ENCODE measurements at regions not wholly inside any gene's neighbourhood (a gene's known extent, or its start where the extent isn't known, plus 50 kb on each side); places are given as distances from the start of the nearest gene placed in this dataset.
"Not testable (repeated sequence)": the region's sequence is repeated elsewhere in the genome, so short reads cannot be mapped to it uniquely, and the experiment has no call there.

DNA sequence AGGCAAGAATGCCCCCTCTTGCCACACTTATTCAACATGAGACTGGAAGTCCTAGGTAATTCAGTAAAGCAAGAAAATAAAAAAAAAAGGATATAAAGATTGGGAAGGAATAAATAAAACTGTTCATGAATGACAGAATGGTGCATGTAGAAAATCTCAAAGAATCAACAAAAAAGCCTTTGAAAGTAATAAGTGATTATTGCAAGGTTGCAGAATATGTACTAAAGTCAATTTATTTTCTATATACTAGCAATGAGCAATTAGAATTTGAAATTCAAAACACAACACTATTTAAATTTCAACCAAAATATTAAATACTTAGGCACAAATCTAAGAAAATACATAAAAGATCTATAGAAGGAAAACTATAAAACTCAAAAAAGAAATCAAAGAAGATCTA, 58.6 kb downstream of the MAGEA10 start:
- DNase-seq: no peak

DNA sequence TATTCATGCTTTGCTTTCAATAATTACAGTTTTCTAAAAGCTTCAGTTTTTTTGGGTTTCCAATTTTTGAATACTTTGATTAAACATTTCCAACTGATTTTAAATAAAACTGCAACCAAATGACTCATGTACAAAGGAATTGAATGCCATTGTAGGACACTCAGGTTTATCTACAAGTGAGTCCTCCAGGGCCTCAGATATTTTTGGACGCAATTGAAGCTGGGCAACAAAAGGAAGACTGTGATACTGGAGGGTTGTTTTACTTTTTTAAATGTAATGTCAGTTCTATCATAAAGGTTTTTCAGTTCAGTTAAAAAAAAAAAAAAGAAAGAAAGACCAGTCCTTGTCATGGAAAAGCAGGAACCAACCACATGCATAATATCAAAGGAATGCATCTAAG, 64.2 kb downstream of the MAGEA10 start:
- no peak for DNase-seq

DNA sequence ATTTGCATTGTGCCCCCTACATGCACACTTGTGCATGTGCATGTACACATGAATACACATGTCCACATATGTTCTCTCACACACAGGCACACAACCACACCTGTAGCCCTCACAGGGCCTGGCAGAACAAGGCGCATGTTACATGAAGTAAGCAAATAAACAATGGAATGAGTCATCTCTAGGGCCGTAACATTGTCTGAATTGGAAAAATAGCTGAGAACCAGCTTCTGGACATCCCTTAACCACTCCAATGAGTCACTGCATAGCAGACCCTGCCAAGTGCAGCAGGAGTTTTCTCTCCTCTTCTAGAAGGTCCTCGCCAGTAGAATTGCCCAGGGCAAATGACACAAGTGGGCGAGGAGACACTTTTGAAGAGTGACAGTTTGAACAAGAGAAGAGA, 66.1 kb downstream of the MAGEA10 start:
- no peak for DNase-seq

DNA sequence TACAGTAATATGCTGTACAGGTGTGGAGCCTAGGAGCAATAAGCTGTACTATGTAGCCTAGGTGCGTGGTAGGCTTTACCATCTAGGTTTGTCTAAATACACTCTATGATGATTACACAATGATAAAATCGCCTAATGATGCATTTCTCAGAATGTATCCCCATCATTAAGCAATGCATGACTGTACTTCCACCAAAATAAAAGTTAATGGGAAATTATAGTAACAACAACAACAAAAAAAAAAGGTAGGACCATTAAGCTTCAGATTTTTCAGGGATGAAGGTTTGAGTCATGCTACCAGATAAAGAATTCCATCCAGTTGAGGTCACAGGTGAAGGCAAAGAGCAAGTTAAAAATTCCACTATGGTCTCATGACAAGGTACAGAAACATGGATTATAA, 68.2 kb downstream of the MAGEA10 start:
- no peak for DNase-seq

DNA sequence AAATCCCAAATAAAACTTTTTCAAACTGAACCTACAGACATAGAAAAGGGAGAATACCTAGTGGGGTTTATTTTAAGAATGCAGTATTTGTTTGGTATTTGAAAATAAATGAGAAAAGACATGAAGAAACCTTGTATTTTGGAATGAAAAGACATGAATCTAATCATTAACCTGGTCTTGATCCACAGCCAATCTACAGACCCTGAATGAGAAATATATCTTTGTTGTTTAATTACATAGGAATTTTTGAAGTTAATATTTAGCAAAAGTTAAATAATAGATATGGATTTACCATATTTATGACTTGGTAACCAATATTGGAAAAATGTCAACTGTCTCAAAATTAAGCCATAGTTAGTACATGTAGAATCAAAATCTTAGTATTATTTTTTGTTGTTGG, 76.8 kb downstream of the MAGEA10 start:
- DNase-seq: no peak

DNA sequence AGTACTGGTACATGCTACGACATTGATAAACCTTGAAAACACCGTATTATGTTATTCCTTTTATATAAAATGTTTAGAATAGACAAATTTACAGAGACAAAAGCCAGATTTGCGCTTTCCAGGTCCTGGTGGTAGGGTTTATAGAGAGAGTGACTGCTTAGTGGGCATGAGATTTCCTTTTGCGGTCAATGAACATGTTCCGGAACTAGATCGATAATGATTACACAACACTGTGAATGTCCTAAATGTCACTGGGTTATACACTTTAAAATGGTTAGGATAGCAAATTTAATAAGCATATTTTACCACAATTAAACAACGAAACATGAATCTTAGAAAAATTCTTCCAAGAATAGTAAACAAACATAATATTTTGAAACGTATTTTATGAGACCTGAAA, 77.3 kb downstream of the MAGEA10 start:
- no peak for DNase-seq

DNA sequence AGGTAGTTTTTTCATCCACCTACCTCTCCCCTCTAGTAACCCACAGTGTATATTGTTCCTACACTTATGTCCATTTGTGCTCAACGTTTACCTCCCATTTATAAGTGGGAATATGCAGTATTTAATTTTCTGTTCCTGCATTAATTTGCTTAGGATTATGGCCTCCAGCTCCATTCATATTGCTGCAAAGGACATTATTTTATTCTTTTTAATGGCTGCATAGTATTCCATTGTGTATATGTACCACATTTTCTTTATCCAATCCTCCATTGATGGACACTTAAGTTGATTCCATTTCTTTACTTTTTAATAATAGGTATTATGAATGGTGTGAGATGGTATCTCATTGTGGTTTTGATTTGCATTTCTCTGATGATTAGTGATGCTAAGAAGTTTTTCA, 76.1 kb upstream of the GABRE start:
- not testable (repeated sequence) for DNase-seq

DNA sequence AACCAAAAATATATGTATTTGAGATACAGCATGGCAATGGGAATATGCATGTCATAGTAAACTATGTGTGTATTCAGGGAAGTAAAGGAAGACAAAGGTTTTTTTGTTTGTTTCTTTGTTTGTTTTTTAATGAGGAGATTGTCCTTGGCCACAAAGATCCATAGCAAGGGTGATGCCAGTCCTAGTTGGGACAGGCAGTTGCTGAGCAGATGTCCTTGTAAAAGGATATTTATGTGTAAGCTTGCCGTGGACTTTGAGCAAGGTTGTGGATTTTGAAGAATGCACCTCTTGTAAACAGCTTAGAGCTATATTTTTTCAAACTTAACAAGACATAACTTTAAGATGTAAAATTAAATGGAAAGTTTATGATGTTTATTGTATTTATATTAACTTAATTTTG, 69.9 kb upstream of the GABRE start:
- DNase-seq: no peak

DNA sequence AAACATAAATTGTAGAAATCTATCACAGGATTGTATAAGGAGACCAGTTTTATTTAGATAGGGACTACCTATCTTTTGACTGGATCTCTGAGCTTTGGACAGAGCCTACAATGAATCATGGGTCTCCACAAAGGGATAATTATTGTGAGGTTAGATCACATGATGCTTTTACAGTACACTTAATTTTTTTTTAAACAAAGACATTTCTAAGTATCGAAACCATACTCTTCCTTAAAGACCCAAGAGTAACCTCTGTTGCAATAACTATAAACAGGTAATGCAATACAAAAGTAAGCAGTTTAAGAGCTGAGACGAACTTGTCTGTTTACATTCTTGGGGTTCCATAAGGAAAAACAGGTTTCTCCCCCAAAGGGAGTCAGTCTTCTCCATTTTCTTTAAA, 64.3 kb upstream of the GABRE start:
- DNase-seq: no peak

DNA sequence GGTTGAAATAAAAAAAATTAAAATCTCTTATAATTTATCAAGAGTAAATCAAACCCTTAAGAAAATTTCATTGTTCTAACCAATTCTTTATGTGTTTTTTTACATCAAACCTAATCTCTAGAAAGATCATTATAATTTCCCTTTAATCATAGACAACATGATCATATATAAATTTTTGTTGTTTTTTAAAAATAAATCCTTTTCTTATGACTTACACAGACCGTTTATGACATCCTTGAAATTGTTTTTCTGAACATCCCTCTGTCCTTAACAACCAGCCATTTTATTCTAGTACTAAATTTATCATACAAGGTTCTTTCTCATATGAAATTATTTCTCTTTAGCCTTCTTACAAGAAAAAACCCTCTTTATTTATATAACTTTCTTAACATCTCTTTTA, 62.7 kb upstream of the GABRE start:
- no peak for DNase-seq

DNA sequence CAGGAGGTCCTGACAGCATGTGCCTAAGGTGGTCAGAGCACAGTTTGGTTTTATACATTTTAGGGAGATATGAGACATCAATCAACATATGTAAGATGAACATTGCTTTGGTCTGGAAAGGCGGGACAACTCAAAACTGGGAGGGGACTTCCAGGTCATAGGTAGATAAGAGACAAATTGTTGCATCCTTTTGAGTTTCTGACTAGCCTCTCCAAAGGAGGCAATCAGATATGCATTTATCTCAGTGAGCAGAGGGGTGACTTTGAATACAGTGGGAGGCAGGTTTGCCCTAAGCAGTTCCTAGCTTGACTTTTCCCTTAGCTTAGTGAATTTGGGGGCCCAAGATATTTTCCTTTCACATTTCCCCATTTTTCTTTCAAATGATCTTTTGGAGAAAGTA, 56.9 kb upstream of the GABRE start:
- DNase-seq: not testable (repeated sequence)

DNA sequence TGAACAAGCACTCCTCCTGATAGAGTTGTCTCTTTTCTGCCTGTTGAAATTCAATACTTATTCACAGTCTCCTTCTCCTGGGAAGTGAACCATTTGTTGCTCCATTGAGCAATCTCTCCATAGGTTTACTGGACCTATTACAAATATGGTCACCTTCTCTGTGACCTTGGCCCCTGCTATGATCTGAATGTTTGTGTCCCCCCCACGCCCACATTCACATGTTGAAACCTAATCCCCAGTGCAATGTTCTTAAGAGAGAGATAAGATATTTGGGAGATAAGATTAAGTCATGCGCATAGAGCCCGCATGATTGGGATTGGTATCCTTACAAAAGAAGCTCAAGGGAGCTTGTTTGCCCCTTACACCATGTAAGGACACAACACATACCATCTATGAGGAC, 54.1 kb upstream of the GABRE start:
- DNase-seq: peak; percentile 16

DNA sequence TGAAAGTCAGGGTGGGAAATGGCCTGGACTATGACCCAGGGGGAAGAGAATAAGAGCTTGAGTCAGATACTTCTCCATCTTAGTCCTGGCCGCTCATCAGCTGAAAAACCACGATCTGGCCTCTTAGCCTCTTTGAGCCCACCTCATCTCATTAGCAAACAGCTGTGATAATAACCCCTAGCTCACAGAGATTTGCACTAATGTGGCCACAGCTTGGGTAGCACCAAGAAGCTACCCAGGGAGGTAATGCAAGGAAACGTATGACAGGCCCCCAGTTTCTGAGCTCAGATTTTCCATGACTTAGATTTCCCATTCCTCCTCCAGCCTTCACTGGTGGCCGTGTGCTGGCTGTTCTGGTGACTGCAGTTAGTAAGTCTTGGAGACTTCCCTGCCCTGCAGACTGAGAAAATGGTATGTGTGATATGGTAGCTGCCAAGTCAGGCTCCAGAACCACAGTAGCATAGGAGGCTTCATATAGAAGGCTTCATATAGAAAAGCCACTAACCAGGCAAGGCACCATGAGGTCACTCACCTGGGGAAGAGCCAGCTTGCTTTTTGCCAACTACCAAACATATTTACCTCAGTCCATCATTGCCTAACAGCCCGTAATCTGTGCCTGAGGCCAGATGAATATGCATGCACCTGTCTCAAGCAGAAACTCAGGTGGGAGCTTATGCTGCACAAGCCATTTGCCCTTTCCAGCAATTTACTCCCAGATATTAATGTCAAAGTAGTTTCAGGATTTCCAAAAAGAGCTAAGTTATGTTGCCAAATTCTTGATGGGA, 51.4 kb upstream of the GABRE start:
- no peak for DNase-seq

DNA sequence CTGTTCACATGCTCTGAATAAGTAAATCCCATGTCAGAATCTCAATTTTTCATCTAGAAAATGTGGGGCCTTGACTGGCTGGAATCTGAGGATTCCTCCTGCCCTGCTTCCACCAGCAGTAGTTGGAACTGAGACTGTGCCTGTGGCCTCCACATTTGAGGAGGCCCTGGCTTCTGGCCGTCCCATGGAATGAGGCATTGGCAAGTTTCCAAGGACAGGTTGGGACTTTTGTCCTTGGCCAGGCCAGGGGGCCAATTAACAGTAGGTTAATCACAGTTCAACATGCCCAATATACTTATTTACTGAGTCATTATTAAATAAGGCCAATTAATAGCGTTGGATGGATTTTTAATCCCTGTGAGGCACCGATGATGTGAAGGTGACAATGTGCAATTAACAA, 50.2 kb upstream of the GABRE start:
- DNase-seq: no peak
